Fibroblast of mammary gland (primary cell): ENCODE measurements at regions not wholly inside any gene's neighbourhood (a gene's known extent, or its start where the extent isn't known, plus 50 kb on each side); places are given as distances from the start of the nearest gene placed in this dataset.
A peak's percentile ranks its signal among the peaks of the same experiment; 100 is the strongest.

Experiments used
- DNase-seq: peaks from one replicate; pipeline ENCODE4 v3.0.0-alpha.2; 2010; ENCODE audit warnings: low read depth
- H3K4me3 ChIP-seq: 2 replicates; pipeline ENCODE4 v1.5.1; 2011; ENCODE audit warnings: low read depth, mild to moderate bottlenecking, low read length, moderate library complexity; ENCODE audit not compliant: control insufficient read depth
- CTCF ChIP-seq: conservative IDR thresholded peaks from 2 replicates; pipeline ENCODE4 v1.5.1; 2011; ENCODE audit warnings: low read depth, low read length, inconsistent platforms; ENCODE audit not compliant: control insufficient read depth, insufficient read depth

GRCh38 chr13:59374691-59375090 lies 789.0 kb downstream of the DIAPH3 start:
- H3K4me3 ChIP-seq, result no peak overlapping the region
- TF ChIP-seq CTCF, result no peak
- DNase-seq, result no peak

- H3K4me3 ChIP-seq, result no peak overlapping the region
- no peak for DNase-seq
- no peak for TF ChIP-seq CTCF
These were observed 779.6 kb downstream of the DIAPH3 start for GRCh38 chr13:59384154-59384553.

DNA sequence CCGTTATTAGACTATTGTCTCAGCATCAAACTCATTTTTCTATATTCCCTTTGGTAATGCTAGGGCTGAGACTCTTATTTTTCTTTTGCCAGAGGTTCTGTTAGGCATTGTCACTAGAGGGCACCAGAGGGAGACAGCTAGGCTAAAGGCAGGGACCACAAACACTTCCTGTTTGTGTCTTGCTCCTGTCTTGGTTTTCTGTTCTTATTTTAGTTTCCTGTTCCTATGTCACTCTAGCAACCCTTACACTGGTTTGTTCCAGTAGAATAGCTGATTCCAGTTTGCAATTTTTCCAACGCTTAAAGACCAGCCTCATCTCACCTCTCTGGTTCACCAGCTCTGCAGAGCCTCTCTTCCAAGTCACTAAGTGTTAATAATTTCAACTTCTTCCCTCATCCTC lies 772.0 kb downstream of the DIAPH3 start:
- peak; percentile 94 for TF ChIP-seq CTCF
- DNase-seq, result peak; percentile 70
- no peak overlapping the region for H3K4me3 ChIP-seq

GRCh38 chr13:59392328-59392727 lies 771.4 kb downstream of the DIAPH3 start:
- no peak overlapping the region for H3K4me3 ChIP-seq
- no peak for DNase-seq
- TF ChIP-seq CTCF, result no peak

DNA sequence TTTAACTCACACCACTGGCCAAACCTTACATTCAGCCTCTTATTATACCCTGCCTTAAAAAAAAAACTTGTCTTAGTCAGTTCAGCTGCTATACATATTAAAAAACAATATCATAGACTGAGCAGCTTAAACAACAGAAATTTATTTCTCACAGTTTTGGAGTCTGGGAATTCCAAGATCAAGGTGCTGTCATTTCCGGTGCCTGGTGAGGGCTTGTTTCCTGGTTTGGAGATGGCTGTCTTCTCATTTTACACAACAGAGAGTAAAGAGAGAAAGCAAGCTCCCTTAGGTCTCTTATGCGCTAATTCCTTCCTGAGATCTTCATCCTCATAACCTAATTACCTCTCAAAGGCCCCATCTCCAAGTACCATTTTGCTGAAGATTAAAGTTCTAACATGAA lies 769.2 kb downstream of the DIAPH3 start:
- no peak for DNase-seq
- H3K4me3 ChIP-seq, result no peak overlapping the region
- TF ChIP-seq CTCF, result no peak

DNA sequence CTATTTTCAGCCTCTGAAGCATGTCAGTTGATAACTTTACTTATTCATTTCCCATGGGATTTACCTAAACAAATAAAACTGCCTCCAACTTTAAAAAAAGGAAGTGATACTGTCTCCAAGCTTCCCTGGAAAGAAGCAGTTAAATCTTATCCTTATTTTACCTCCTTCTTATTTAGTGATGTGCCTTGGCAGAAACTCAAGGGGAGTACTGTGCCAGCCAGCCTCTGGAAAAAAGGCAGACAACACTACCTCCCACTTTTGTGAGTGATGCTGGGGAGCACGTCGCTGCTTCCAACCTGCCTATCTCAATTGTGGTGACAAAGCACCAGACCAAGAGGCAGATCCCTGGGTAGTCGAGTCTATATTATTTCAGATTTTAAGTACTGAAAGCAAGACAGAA lies 765.6 kb downstream of the DIAPH3 start:
- peak; percentile 1 for DNase-seq
- no peak for TF ChIP-seq CTCF
- no peak overlapping the region for H3K4me3 ChIP-seq

- no peak overlapping the region for H3K4me3 ChIP-seq
- DNase-seq, result no peak
- no peak for TF ChIP-seq CTCF
These were observed 765.1 kb downstream of the DIAPH3 start for GRCh38 chr13:59398661-59399060.
